ENCODE measurements at regions not wholly inside any gene's neighbourhood (a gene's known extent, or its start where the extent isn't known, plus 50 kb on each side); places are given as distances from the start of the nearest gene placed in this dataset.

DNA sequence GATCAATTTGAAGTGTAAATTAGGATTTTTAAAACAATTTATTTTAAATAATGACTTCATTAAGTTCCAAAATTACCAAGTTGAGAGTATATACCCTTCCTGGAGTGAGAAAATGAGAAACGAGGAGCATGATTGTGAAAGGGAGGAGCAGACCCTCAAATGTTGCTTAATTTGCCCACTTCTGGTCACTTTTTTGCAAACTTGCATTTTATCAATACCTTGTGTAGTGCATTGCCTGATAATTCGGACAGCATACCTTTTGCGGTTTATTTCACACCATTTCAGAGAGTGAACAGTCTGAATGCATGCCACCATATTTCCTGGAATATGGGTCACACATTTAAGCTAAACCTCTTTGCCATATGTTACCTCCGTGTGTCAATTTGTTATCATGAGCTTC, 669.7 kb downstream of the RNF144A start:
- Histone ChIP-seq H3K27me3 (ENCODE audit: control insufficient read depth in 2 of 2, insufficient read depth in 2 of 2, low read length in 2 of 2) (no peaks in the 10 kb centered on the region), H3K27ac (ENCODE audit: low read depth in 2 of 2, low read length in 2 of 2) (no peak overlapping the region), H3K36me3 (ENCODE audit: control insufficient read depth in 2 of 2, insufficient read depth in 2 of 2, low read length in 2 of 2) (no peaks in the 10 kb centered on the region), H3K4me1 (ENCODE audit: control insufficient read depth in 2 of 2, insufficient read depth in 2 of 2, low read length in 2 of 2) (no peaks in the 10 kb centered on the region), H3K9me3 (ENCODE audit: control insufficient read depth in 2 of 2, low read length in 2 of 2) (no peaks in the 10 kb centered on the region), H3K9ac (ENCODE audit: low read depth in 1 of 2, low read length in 2 of 2) (no peak overlapping the region), H3K4me3 (ENCODE audit: low read length in 2 of 2) (no peak overlapping the region)

DNA sequence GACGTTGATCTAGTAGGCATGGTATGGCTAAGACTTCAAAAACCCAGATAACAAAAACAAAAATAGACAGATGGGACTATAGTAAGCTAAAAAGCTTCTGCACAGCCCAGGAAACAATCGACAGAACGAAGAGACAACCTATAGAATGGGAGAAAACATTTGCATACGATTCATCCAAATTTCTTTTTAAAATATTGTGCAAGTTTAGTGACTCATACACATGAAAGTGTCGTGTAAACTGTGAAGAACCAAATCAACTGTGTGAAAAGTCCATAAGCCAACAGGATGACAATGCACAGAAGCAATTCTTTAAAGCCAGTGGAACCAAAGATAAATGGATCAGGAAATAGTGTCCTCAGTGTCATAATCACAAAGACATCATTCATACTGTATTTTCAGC, 671.1 kb downstream of the RNF144A start:
- no peak overlapping the region for H3K4me3 ChIP-seq (ENCODE audit: low read length in 2 of 2)
- no peaks in the 10 kb centered on the region for H3K4me1 ChIP-seq (ENCODE audit: control insufficient read depth in 2 of 2, insufficient read depth in 2 of 2, low read length in 2 of 2)
- no peak overlapping the region for H3K27ac ChIP-seq (ENCODE audit: low read depth in 2 of 2, low read length in 2 of 2)
- no peaks in the 10 kb centered on the region for H3K27me3 ChIP-seq (ENCODE audit: control insufficient read depth in 2 of 2, insufficient read depth in 2 of 2, low read length in 2 of 2)
- no peak overlapping the region for H3K9ac ChIP-seq (ENCODE audit: low read depth in 1 of 2, low read length in 2 of 2)
- no peaks in the 10 kb centered on the region for H3K9me3 ChIP-seq (ENCODE audit: control insufficient read depth in 2 of 2, low read length in 2 of 2)
- no peaks in the 10 kb centered on the region for H3K36me3 ChIP-seq (ENCODE audit: control insufficient read depth in 2 of 2, insufficient read depth in 2 of 2, low read length in 2 of 2)

DNA sequence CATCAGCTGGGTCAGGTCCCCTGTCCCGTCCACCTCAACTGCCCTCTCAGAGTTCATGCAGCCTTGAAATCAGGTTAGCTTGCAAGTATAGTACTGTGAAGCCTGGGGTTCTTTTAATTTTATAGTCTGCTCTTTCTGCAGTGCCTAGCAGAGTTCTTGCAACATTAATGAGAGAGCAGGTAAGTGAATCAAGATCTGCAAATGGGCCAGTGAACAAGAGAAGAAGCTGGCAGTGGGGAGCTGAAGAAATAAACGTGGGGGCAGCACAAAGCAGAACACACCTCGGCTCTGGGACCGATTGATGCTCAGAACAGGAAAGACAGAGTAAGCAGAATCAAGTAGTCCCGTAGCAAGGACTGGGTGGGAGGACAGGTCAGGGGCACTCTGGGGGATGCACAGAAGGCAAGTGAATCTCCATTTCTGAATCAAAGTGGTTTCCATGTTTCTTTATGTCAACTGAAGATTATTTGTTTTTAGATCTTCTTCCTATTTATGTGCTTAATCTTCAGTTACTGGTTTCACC, 675.5 kb downstream of the RNF144A start:
- no peaks in the 10 kb centered on the region for H3K4me1 ChIP-seq (ENCODE audit: control insufficient read depth in 2 of 2, insufficient read depth in 2 of 2, low read length in 2 of 2)
- H3K27me3 ChIP-seq (ENCODE audit: control insufficient read depth in 2 of 2, insufficient read depth in 2 of 2, low read length in 2 of 2) = no peaks in the 10 kb centered on the region
- H3K4me3 ChIP-seq (ENCODE audit: low read length in 2 of 2) = no peak overlapping the region
- no peaks in the 10 kb centered on the region for H3K36me3 ChIP-seq (ENCODE audit: control insufficient read depth in 2 of 2, insufficient read depth in 2 of 2, low read length in 2 of 2)
- no peaks in the 10 kb centered on the region for H3K9me3 ChIP-seq (ENCODE audit: control insufficient read depth in 2 of 2, low read length in 2 of 2)
- no peak overlapping the region for H3K9ac ChIP-seq (ENCODE audit: low read depth in 1 of 2, low read length in 2 of 2)
- no peak overlapping the region for H3K27ac ChIP-seq (ENCODE audit: low read depth in 2 of 2, low read length in 2 of 2)

DNA sequence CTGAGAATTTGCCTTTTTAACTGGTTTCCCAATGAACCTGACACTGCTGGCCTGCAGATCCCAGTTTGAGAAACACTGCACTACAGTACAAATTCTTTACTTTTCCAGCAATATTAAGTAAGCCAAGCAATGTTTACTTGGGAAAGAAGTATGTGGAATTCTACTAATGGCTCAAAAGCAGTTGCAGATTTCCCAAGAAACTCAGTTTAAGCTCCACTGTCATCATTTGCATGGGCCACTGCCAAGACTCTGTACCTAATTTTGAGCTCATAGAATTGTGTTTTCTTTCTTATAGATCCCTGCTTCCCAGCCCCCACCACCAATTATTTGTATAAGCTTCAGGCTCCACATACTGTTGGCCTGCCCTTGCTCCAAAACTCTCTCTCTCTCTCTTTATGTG, 676.1 kb downstream of the RNF144A start:
- H3K27me3 ChIP-seq (ENCODE audit: control insufficient read depth in 2 of 2, insufficient read depth in 2 of 2, low read length in 2 of 2) = no peaks in the 10 kb centered on the region
- H3K36me3 ChIP-seq (ENCODE audit: control insufficient read depth in 2 of 2, insufficient read depth in 2 of 2, low read length in 2 of 2) = no peaks in the 10 kb centered on the region
- no peak overlapping the region for H3K9ac ChIP-seq (ENCODE audit: low read depth in 1 of 2, low read length in 2 of 2)
- H3K9me3 ChIP-seq (ENCODE audit: control insufficient read depth in 2 of 2, low read length in 2 of 2) = no peaks in the 10 kb centered on the region
- H3K27ac ChIP-seq (ENCODE audit: low read depth in 2 of 2, low read length in 2 of 2) = no peak overlapping the region
- no peaks in the 10 kb centered on the region for H3K4me1 ChIP-seq (ENCODE audit: control insufficient read depth in 2 of 2, insufficient read depth in 2 of 2, low read length in 2 of 2)
- no peak overlapping the region for H3K4me3 ChIP-seq (ENCODE audit: low read length in 2 of 2)

DNA sequence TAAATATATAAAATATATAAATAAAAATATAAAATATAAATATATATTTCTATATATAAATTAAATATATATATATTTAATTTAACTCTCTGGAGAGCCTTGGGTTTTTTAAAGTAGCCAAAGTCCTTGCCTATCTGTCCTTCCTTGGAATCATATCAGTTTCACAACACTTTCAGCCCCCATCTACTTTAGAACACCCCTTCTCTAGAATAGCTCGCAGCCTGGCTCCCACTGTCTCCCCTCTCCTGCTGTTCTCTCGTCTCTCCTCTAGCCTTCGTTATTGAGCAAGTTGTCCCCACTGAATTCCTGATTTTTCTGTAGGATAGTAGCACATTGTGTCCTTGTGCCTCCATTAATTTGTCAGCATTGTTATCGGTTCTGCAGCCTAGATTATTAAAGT, 677.0 kb downstream of the RNF144A start:
- no peaks in the 10 kb centered on the region for H3K36me3 ChIP-seq (ENCODE audit: control insufficient read depth in 2 of 2, insufficient read depth in 2 of 2, low read length in 2 of 2)

DNA sequence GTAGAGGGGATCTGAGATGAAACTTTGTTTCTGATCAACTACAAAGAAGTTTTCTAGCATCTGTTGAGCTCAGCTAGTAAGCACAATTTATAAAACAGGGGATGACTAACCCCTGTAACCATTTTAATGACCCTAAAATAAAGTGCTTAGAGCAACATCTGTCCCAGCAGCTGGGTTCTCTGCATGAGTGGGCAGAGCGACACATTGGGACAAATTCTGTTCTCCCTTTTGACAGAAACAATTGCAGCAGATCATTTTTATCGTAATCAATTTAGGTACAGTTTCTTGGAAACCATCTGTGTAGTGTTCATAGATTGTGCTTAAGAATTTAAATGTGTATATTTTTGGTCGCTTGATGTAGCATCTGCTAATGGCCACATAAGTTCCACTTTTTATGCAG, 678.0 kb downstream of the RNF144A start:
- H3K36me3 ChIP-seq (ENCODE audit: control insufficient read depth in 2 of 2, insufficient read depth in 2 of 2, low read length in 2 of 2) = no peaks in the 10 kb centered on the region
- H3K27ac ChIP-seq (ENCODE audit: low read depth in 2 of 2, low read length in 2 of 2) = no peak overlapping the region
- no peaks in the 10 kb centered on the region for H3K4me1 ChIP-seq (ENCODE audit: control insufficient read depth in 2 of 2, insufficient read depth in 2 of 2, low read length in 2 of 2)
- H3K27me3 ChIP-seq (ENCODE audit: control insufficient read depth in 2 of 2, insufficient read depth in 2 of 2, low read length in 2 of 2) = no peaks in the 10 kb centered on the region
- no peak overlapping the region for H3K9ac ChIP-seq (ENCODE audit: low read depth in 1 of 2, low read length in 2 of 2)
- no peak overlapping the region for H3K4me3 ChIP-seq (ENCODE audit: low read length in 2 of 2)
- no peaks in the 10 kb centered on the region for H3K9me3 ChIP-seq (ENCODE audit: control insufficient read depth in 2 of 2, low read length in 2 of 2)

More for the DNA sequence above, 677.0 kb downstream of the RNF144A start:
- H3K27ac ChIP-seq (ENCODE audit: low read depth in 2 of 2, low read length in 2 of 2) = no peak overlapping the region
- no peaks in the 10 kb centered on the region for H3K4me1 ChIP-seq (ENCODE audit: control insufficient read depth in 2 of 2, insufficient read depth in 2 of 2, low read length in 2 of 2)
- H3K9me3 ChIP-seq (ENCODE audit: control insufficient read depth in 2 of 2, low read length in 2 of 2) = no peaks in the 10 kb centered on the region
- no peak overlapping the region for H3K9ac ChIP-seq (ENCODE audit: low read depth in 1 of 2, low read length in 2 of 2)
- no peaks in the 10 kb centered on the region for H3K27me3 ChIP-seq (ENCODE audit: control insufficient read depth in 2 of 2, insufficient read depth in 2 of 2, low read length in 2 of 2)
- H3K4me3 ChIP-seq (ENCODE audit: low read length in 2 of 2) = no peak overlapping the region

DNA sequence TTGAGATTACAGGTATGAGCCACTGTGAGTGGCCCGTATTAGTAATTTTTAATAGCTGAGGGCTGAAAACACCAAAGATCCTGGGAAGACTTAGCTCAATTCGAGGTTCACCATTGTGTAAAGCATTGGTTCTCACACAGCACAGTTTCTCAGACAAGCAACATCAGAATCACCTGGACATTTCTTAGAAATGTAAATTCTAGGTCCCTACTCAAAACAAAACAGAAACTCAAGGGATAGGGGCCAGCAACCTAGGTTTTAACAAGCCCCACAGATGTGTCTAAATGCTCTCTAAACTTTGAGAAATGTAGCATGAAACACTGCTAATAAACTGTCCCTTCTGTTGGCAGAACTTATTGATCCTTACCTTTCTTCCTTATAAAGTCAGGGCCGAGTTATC, 681.2 kb downstream of the RNF144A start:
- Histone ChIP-seq H3K4me1 (ENCODE audit: control insufficient read depth in 2 of 2, insufficient read depth in 2 of 2, low read length in 2 of 2) (no peaks in the 10 kb centered on the region), H3K9ac (ENCODE audit: low read depth in 1 of 2, low read length in 2 of 2) (no peak overlapping the region), H3K9me3 (ENCODE audit: control insufficient read depth in 2 of 2, low read length in 2 of 2) (no peaks in the 10 kb centered on the region), H3K4me3 (ENCODE audit: low read length in 2 of 2) (no peak overlapping the region), H3K27ac (ENCODE audit: low read depth in 2 of 2, low read length in 2 of 2) (no peak overlapping the region), H3K27me3 (ENCODE audit: control insufficient read depth in 2 of 2, insufficient read depth in 2 of 2, low read length in 2 of 2) (no peaks in the 10 kb centered on the region), H3K36me3 (ENCODE audit: control insufficient read depth in 2 of 2, insufficient read depth in 2 of 2, low read length in 2 of 2) (no peaks in the 10 kb centered on the region)

DNA sequence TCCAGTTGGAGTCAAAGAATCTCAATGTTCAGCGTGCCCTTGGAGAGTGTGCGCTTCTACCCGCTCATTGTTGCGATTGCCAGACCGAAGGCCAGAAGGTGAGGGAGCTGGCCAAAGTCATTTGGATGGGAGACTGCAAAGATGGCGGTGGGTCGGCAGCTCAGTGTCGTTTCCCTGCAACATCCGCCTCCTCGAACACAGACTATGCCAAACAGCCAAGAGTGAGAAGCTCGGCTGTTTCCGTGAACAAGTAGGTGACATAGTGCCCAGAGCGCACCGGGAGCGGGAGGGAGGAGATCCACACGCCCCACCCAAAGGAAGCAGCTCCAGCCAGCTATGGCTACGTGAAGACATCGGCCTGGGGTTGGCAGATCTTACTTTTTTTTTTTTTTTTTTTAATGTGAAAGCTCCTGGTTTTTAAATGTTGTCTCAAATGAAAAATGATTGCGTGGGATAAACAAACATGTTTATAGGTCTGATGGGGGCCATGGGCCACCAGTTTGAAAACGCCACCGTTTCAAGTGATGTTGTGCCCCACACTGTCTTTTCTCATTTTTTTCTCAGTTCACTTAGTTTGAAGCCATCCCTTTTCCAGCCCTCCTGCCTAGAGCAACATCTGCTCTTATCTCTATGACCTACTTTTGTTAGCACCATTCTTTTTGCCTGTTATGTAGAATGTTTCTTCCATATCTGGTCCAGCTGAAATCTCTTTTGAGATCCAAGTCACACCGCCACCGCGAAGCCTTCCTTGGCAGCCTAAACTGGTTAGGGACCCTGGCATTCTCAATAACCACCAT, 682.4 kb downstream of the RNF144A start:
- no peaks in the 10 kb centered on the region for H3K27me3 ChIP-seq (ENCODE audit: control insufficient read depth in 2 of 2, insufficient read depth in 2 of 2, low read length in 2 of 2)
- H3K9ac ChIP-seq (ENCODE audit: low read depth in 1 of 2, low read length in 2 of 2) = no peak overlapping the region
- no peaks in the 10 kb centered on the region for H3K36me3 ChIP-seq (ENCODE audit: control insufficient read depth in 2 of 2, insufficient read depth in 2 of 2, low read length in 2 of 2)
- H3K27ac ChIP-seq (ENCODE audit: low read depth in 2 of 2, low read length in 2 of 2) = no peak overlapping the region
- no peaks in the 10 kb centered on the region for H3K4me1 ChIP-seq (ENCODE audit: control insufficient read depth in 2 of 2, insufficient read depth in 2 of 2, low read length in 2 of 2)
- no peak overlapping the region for H3K4me3 ChIP-seq (ENCODE audit: low read length in 2 of 2)
- no peaks in the 10 kb centered on the region for H3K9me3 ChIP-seq (ENCODE audit: control insufficient read depth in 2 of 2, low read length in 2 of 2)

DNA sequence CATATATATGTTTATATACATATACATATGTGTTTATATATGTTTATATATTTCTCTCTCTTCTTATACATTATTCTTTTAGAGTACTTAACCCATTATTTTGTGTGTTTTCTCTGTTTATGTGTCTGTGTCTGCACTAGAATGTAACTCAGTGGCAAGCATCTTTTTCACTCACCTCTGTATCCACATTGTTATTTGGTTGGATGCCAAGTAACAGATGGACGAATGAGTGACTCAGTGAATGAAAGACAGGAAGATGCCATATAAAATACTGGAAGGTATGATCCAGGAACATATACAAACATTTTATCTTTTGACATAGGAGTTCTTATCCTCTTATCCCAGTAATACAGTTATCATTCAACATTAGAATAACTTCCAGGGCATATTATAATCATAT, 684.8 kb downstream of the RNF144A start:
- Histone ChIP-seq H3K4me1 (ENCODE audit: control insufficient read depth in 2 of 2, insufficient read depth in 2 of 2, low read length in 2 of 2) (no peaks in the 10 kb centered on the region), H3K27ac (ENCODE audit: low read depth in 2 of 2, low read length in 2 of 2) (no peak overlapping the region), H3K4me3 (ENCODE audit: low read length in 2 of 2) (no peak overlapping the region), H3K27me3 (ENCODE audit: control insufficient read depth in 2 of 2, insufficient read depth in 2 of 2, low read length in 2 of 2) (no peaks in the 10 kb centered on the region), H3K9ac (ENCODE audit: low read depth in 1 of 2, low read length in 2 of 2) (no peak overlapping the region), H3K9me3 (ENCODE audit: control insufficient read depth in 2 of 2, low read length in 2 of 2) (no peaks in the 10 kb centered on the region), H3K36me3 (ENCODE audit: control insufficient read depth in 2 of 2, insufficient read depth in 2 of 2, low read length in 2 of 2) (no peaks in the 10 kb centered on the region)

DNA sequence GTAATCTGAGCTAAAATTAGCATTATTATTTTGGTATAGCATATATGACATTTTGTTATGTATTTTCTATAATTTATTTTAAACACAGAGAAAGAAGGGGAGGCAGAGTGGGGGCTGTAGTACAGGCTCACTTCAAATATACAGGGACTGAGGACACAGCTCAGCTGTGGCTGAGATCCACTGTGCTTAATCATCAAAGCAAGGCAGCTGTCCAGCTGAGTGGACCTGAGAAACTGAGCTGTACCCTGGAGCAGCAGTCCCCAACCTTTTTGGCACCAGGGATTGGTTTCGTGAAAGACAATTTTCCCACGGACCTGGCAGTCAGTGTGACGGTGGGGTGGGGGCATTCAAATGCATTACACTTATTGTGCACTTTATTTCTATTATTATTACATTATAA, 687.2 kb downstream of the RNF144A start:
- Histone ChIP-seq H3K9me3 (ENCODE audit: control insufficient read depth in 2 of 2, low read length in 2 of 2) (no peaks in the 10 kb centered on the region), H3K27ac (ENCODE audit: low read depth in 2 of 2, low read length in 2 of 2) (no peak overlapping the region), H3K4me1 (ENCODE audit: control insufficient read depth in 2 of 2, insufficient read depth in 2 of 2, low read length in 2 of 2) (no peaks in the 10 kb centered on the region), H3K4me3 (ENCODE audit: low read length in 2 of 2) (no peak overlapping the region), H3K9ac (ENCODE audit: low read depth in 1 of 2, low read length in 2 of 2) (no peak overlapping the region), H3K36me3 (ENCODE audit: control insufficient read depth in 2 of 2, insufficient read depth in 2 of 2, low read length in 2 of 2) (no peaks in the 10 kb centered on the region), H3K27me3 (ENCODE audit: control insufficient read depth in 2 of 2, insufficient read depth in 2 of 2, low read length in 2 of 2) (no peaks in the 10 kb centered on the region)
